Omental fat pad (tissue), 3 donors: ENCODE measurements at regions not wholly inside any gene's neighbourhood (a gene's known extent, or its start where the extent isn't known, plus 50 kb on each side); places are given as distances from the start of the nearest gene placed in this dataset.

Experiments
- ATAC-seq: fragments of 150-250 bp; one replicate; pipeline ENCODE4 v1.9.1; 2016; ENCODE audit warnings: mild to moderate bottlenecking, moderate library complexity; ENCODE audit not compliant: low FRiP score
- DNase-seq: peaks from one replicate; pipeline ENCODE4 v3.0.0-alpha.2; 2019; ENCODE audit warnings: low spot score
- TF ChIP-seq, protein P1 (sequence below), 3 donors: fragments of 450-650 bp; IDR thresholded peaks; one replicate each; pipeline ENCODE4 v1.5.1; 2016 to 2017; ENCODE audit warnings: antibody characterized with exemption in 3 of 3, mild to moderate bottlenecking in 3 of 3, moderate library complexity in 2 of 3

DNA sequence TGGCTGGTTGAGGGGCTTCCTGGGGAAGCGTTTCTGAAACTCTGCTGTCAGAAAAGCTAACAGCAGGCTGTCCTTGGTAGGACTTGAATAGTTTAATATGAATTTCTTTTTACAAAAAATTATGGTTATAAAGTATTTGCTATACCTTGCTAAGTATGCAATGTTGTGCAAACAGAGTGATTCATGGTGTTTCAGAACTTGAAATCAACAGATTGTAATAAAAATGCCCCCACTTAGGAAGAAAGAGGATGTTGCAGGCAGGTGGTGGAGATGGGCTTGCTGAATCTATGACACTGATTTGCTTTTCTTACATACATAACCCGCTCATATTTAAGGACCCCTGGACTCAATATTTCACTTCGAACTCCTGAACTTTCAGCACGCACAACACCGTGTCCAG lies 211.6 kb downstream of the THBS2 start:
- TF ChIP-seq, protein P1, sequence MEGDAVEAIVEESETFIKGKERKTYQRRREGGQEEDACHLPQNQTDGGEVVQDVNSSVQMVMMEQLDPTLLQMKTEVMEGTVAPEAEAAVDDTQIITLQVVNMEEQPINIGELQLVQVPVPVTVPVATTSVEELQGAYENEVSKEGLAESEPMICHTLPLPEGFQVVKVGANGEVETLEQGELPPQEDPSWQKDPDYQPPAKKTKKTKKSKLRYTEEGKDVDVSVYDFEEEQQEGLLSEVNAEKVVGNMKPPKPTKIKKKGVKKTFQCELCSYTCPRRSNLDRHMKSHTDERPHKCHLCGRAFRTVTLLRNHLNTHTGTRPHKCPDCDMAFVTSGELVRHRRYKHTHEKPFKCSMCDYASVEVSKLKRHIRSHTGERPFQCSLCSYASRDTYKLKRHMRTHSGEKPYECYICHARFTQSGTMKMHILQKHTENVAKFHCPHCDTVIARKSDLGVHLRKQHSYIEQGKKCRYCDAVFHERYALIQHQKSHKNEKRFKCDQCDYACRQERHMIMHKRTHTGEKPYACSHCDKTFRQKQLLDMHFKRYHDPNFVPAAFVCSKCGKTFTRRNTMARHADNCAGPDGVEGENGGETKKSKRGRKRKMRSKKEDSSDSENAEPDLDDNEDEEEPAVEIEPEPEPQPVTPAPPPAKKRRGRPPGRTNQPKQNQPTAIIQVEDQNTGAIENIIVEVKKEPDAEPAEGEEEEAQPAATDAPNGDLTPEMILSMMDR (IDR thresholded peaks at IDR 0.05): no peak
- ATAC-seq (no peak), DNase-seq (no peak)

- ATAC-seq (no peak), DNase-seq (no peak)
- TF ChIP-seq, protein P1 (IDR thresholded peaks at IDR 0.05): no peak
Measured at GRCh38 chr6:169041078-169041477, 212.6 kb downstream of the THBS2 start.

GRCh38 chr6:169038691-169039090 lies 215.0 kb downstream of the THBS2 start:
- TF ChIP-seq, protein P1 (IDR thresholded peaks at IDR 0.05): no peak
- no peak for ATAC-seq
- no peak for DNase-seq

DNA sequence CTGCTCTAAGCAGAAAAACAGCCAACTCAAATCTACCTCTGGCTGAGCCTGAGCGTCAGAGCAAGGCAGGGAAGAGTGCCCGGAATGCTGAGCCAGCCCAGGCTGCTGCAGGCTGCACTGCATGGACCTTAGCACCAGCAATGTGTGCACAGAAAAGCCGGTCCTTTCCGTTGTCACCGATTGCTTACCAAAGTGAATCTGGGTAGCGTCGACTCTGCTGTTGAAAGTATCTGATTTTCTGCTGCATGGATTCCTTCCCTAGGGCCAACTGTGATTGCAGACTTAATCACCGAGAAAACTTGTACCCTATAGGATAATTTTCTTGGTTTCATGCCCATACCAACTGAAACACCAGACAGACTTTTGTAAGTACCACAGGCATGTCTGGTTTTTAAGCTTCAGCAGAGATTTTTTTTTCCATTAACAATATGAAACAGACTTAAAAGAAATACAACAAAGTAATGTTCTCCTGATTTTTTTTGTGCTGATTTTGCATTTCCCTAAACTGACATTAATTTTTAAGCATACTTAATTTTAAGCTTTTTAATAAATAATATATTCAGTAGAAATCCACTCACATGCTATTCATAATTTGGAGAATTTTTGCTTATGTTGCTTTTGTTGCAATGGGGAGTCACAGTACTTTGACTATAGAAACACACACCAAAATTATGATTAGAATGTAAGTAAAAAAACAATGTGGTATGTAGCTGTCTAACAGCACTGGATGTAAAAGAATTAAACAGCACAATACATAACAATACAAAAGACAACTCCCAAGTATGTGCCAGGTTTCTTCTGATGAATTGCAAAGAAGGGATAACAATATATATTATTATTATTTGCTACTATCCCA lies 218.0 kb downstream of the THBS2 start:
- TF ChIP-seq, protein P1 (IDR thresholded peaks at IDR 0.05): no peak
- no peak for ATAC-seq
- no peak for DNase-seq

DNA sequence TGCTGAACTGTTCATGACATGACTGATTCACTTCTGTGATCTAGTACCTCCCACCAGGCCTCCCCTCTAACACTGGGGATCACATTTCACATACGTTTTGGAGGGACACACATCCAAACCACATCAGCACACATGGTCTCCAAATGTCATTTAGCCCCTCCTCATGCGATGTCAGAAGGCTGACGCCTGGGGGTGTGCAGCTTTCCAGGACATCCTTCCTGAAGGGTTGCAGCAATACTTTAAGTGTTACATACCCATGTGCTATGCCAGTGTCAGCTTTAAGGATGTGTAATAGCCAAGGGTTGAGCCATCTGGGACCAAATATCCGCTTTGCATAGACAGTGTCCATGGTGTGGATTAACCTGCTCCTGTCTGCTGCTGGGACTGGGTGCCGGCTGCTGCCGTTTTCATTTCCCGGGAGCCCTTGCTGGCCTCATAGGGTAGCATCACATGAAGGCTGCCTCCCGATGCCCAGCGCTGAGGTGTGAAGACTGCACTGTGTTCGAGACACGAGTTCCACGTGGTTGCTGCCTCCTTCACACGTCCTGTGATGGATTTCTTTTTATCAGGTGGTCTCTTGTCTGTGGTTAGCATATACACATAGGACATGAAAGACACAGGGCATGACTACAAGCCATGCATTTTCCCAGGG lies 219.0 kb downstream of the THBS2 start:
- no peak for ATAC-seq
- no peak for DNase-seq
- TF ChIP-seq, protein P1 (IDR thresholded peaks at IDR 0.05): no peak

GRCh38 chr6:169029861-169030260 lies 223.8 kb downstream of the THBS2 start:
- TF ChIP-seq, protein P1 (IDR thresholded peaks at IDR 0.05): no peak
- ATAC-seq: no peak

DNA sequence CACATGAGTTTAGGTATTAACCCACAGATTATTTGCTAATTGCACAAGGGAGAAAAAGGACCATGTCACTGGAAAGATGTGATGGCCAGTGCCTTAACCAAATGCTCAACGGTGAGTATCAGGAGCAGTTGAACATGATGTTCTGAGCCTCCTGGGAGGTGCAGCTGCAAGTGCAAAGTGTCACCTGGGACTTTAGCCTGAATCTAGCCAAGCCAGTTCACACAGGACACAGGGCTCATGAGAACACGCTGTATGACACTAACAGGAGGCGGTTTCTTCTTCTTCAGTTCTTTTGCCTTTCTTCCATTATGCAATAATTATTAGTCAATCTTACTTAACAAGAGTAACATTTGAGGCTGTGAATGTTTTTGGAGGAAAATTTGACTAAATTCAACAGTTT lies 225.3 kb downstream of the THBS2 start:
- DNase-seq: no peak
- TF ChIP-seq, protein P1 (IDR thresholded peaks at IDR 0.05): no peak
- no peak for ATAC-seq

More at GRCh38 chr6:169029861-169030260, 223.8 kb downstream of the THBS2 start:
- no peak for DNase-seq
